HG03520 (cell line): ENCODE measurements at regions not wholly inside any gene's neighbourhood (a gene's known extent, or its start where the extent isn't known, plus 50 kb on each side); places are given as distances from the start of the nearest gene placed in this dataset.

Source experiments
- ATAC-seq: cut with Tn5 transposase; IDR thresholded peaks from one replicate; pipeline ENCODE4 v1.9.1; 2021; ENCODE audit warnings: mild to moderate bottlenecking, moderate library complexity; ENCODE audit not compliant: unreplicated experiment

- ATAC-seq = no peak
Observed at GRCh38 chr4:108369035-108369655, 200.4 kb upstream of the LEF1 start.

DNA sequence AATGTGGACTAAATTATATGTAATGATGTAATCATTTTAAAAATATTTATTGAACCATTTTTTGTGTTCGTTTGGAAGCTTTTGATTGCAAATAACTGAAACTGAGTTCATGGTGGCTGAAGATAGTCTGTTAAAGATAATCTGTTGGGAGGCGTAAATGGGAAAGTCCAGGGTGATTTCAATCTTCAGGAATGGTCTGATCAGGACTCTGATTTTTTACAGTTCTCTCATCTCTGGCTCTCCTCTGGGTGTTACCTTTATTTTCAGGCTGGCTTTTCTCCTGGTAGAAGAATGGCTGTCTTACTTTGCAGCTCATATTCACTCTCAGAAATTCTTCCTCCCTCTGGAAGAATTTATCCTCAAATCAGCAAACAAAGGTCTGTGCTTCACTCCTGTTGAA is 199.0 kb upstream of the LEF1 start:
- ATAC-seq = no peak

- no peak for ATAC-seq
Observed at GRCh38 chr4:108366716-108367115, 198.0 kb upstream of the LEF1 start.

DNA sequence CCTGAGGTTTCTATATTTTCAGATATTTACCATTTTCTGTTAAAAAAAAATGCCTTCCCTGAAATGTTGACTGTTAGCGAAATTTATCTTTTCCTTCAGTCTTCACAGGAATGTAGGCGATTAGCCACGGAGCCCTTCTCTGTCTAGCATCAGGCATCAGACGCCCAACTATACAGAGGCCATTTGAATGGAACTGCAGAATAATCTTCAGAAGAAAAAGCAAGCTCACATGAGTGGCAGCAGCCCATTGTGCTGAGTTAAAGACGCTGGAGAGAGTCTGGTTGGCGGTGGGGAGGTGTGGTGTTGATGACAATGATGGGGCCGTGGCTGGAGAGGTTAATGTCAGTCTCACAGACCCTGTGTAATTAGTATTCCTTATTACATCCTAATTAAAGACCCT is 196.8 kb upstream of the LEF1 start:
- no peak for ATAC-seq

GRCh38 chr4:108361886-108362285 is 193.2 kb upstream of the LEF1 start:
- ATAC-seq = no peak

- ATAC-seq = no peak
Observed at GRCh38 chr4:108361446-108361820, 192.7 kb upstream of the LEF1 start.

DNA sequence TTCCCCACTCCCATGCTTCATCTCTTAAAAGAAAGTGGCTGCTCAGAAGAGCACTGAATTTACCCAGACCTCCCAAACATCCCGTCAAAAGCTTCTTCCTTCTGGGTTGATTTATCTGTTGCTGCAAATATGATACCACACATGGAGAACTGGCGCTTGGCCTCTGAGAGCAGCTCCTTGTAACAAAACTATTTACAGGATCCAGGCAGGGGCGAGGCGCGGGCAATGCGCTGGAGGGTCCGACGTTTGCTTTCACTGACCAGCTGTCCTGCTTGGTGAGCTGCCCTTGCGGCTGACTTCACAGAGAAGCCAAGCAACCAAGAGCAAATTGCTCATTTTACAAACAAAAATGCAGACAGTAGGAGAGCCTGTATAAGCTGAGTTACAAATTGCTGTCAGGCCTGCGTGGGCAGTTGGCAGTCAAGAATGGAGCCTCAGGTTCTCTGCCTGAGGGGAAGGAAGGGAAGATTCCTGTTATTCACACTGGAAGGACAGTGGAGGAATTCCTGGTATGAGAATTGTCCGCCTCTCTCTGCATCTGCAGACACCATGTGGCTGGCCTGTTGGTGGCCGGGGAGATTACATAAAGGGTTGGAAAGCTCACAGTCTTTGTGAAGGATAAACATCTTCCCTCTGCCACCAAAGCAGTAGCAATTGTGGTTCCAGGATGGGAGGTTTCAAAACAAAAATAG is 192.2 kb upstream of the LEF1 start:
- ATAC-seq = no peak

DNA sequence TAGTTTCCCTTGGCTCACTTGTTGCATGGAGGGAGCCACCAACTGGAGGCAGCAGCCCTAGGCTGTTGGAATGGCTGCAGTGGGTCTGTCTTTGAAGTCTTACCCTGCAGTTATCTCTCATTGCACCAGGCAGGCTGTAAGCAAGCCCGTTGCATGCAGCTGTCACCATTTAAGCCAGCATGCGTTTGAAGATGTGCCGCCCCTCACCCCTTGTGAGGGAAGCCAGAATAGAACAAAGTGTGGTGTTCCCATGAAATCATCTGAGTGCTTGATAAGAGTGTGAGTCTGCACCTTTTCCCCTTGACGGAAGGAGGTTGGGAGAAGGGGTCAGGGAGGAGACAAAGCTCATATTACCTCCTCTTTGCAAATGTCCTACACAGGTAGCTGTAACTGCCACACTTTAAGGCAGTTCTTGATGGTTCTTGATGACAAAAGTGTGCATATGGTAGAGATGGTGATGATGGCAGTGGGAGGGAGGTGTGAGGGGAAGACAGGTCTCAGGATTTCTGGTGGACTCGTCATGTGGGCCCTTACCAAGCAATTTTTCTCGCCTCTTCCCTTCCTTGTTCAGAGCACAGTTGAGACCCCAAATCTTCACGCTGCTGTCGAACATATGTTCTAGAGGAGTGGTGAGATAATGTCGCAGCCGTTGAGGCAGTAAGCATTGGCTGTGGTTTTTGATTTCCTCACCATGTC is 191.4 kb upstream of the LEF1 start:
- no peak for ATAC-seq

DNA sequence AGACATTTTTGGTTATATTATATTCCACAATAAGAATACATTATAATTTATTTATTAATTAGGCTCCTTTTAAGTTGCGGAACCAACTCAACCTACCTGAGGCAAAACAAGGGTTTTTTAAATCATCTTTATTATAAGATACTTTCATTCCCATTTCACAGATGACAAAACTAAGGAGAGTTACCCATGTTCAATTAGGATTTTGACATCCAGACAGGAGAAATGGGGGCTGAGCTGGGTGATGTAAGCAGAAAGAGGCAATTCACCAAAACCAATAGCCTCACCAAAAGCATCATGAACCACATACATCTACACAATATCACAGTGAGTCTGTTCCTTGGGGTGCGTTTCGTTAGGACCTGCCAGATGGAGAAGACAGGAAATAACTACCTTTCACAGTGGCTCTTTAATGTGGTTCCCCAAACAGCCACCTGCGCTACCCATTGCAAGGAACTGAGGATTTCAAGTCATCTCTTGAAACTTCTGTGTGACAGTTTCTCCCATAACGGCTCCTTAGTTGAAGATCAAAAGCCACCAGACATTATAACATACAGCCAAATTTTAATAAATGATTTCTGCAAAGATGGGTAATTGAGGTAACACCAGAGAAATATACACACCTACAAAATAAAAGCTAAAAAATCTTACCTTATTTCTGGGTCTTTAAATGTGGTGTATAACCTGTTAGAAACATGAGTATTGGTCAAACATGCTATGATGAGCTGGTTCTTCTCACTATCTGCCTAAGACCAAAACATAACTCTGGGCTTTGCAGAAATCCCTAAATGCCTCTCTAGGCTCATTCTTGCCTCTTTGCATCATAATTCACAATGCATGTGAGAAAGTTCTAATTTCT is 190.6 kb upstream of the LEF1 start:
- ATAC-seq = no peak

DNA sequence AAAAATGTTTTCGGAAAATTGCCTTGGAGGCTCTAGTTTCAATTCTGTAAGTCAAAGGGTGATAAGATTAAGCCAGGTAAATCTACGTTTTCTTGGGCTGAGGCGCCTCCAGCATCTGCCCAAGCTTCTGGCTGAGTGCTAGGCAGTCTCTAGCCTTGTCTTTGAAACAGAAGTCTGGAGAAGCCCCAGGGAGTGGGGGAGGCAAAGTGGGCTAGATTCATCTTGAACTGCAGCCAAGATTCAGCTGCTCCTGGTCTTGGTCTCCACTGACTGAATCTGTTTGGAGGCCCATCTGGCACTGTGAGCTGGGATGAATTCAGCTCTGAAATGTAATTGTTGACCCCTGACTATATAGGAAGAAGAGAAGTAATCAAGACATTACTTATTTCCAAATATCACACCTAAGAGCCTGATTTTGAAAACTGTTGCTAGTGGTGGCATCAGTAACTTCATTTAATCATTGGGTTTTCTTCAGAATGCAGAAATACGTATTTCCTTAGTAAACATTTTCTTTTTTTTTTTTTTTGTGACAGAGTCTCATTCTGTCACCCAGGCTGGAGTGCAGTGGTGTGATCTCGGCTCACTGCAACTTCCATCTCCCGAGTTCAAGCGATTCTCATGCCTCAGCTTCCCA is 187.3 kb upstream of the LEF1 start:
- no peak for ATAC-seq

DNA sequence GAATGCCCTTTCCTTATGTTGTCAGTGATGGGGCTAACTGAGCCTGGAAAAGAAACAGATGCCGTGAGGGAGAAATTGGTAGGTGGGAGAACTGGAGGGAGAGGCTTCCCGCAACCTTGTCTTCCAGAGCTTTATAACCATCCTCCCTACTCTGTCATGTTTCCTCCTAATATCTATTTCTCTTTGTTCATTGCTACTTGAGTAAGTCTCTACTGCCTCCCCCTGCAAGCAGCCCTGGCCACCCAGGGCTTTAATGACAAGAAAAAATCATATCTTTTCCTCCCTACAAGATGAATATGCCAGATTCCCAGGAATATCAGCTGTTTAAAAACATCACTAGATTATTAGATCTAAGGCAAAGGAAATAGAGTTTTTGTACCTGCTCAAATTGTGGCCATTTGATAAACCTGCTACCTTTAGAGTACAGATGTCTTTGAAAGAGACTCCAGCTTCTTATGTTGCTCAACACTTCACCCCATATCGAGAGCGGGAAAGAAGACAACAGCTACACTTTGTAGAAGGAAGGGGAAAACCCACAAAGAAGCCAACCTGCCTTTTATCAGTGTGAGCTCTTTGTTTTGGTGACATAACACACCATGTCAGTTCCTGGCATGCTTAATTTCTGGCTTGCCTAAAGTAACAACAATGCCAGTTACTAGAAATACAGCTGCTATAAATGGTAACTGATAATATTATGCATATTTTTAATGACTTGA is 186.6 kb upstream of the LEF1 start:
- ATAC-seq = no peak

- no peak for ATAC-seq
Observed at GRCh38 chr4:108352664-108353308, 184.1 kb upstream of the LEF1 start.

- no peak for ATAC-seq
Observed at GRCh38 chr4:108351791-108352190, 183.1 kb upstream of the LEF1 start.

DNA sequence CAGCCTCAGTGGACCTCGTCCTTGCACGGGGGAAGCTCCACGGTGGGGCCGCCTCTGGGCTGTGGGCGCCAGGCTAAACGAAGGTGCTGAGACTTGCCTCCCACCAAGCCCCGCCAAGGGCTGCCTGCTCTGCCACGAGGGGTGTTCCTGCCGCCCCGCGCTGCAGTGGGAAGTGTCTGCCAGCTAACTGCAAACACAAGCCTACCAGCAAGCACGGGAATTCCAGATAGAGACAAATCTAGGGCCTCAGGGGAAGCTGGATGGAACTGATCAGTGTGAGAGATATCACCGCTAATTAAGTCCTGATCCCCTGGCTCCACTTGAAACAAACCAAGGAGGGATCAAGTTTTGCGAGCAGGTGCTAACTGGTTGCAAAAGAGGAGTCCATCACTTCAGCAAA is 181.6 kb upstream of the LEF1 start:
- ATAC-seq = no peak

GRCh38 chr4:108346818-108347210 is 178.1 kb upstream of the LEF1 start:
- no peak for ATAC-seq

GRCh38 chr4:108345862-108346817 is 177.4 kb upstream of the LEF1 start:
- no peak for ATAC-seq

GRCh38 chr4:108342325-108342970 is 173.7 kb upstream of the LEF1 start:
- no peak for ATAC-seq

DNA sequence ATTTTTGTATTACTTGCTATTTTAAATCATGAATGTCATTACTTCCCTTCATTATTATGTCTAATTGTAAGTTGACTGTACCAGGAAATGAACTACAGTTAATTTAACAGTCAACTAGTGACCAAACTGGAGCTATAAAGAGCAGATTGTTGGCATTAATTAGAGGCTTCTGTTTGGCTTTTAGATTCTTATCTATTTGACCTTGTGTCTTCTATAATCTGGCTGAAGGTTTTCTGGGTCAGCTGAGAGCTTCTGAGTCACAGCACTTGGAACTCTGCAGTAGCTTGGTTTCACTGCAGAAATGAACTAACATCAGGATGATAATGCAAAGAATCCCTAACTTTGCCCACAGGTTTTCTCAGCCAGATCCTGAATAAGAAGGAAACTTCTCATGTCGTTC is 169.2 kb upstream of the LEF1 start:
- ATAC-seq = no peak
